ENCODE measurements at regions not wholly inside any gene's neighbourhood (a gene's known extent, or its start where the extent isn't known, plus 50 kb on each side); places are given as distances from the start of the nearest gene placed in this dataset.

DNA sequence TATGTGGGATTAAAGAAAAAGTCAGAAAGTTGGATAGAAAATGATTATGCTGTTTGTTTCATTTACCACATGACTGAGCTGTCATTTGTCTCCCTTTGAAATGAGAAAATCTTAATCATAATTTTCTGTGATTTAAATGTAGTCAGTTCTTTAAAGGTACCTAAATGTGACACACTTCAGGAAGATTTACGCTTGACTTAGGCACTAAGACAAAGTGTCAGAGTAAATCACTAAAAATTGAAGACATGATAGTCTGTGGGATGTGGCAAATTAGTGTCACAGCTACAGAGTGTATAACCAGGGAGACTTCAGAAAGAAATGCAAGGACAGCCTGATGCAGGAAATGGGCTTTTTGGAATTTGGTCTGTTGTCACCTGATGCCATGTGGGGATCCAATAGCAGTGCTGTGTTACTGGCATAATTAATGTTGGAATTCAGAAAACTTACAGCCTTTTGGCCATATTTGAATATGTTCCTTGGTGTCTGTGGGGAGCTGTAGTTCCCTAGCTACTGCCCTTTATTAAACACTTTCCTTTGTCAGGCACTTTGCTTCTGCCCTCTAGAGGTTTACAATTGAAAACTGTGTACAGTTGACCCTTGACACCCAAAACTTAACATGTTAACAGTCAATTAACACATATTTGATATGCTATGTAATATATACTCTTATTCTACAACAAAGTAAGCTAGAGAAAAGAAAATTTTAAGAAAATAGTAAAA is 493.8 kb downstream of the UTRN start:
- Histone ChIP-seq H3K27me3 (no peaks in the 10 kb centered on the region), H3K4me3 (no peak overlapping the region), H3K9me3 (no peaks in the 10 kb centered on the region), H3K9ac (ENCODE audit: low read depth in 2 of 2, low read length in 2 of 2) (no peak overlapping the region), H3K4me1 (no peaks in the 10 kb centered on the region), H3K27ac (no peak overlapping the region), H3K36me3 (no peaks in the 10 kb centered on the region)
- no peak for DNase-seq
- intact Hi-C loops (cut with DNase I), result loop anchor here (10.0 kb wide), 1 partner anchor 194 kb away; no protein-coding TSS in a partner anchor
- TF ChIP-seq, protein P1, sequence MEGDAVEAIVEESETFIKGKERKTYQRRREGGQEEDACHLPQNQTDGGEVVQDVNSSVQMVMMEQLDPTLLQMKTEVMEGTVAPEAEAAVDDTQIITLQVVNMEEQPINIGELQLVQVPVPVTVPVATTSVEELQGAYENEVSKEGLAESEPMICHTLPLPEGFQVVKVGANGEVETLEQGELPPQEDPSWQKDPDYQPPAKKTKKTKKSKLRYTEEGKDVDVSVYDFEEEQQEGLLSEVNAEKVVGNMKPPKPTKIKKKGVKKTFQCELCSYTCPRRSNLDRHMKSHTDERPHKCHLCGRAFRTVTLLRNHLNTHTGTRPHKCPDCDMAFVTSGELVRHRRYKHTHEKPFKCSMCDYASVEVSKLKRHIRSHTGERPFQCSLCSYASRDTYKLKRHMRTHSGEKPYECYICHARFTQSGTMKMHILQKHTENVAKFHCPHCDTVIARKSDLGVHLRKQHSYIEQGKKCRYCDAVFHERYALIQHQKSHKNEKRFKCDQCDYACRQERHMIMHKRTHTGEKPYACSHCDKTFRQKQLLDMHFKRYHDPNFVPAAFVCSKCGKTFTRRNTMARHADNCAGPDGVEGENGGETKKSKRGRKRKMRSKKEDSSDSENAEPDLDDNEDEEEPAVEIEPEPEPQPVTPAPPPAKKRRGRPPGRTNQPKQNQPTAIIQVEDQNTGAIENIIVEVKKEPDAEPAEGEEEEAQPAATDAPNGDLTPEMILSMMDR (IDR thresholded peaks at IDR 0.05), result no peak

- intact Hi-C loops (cut with DNase I), result no loop called here
- TF ChIP-seq, protein P1 (IDR thresholded peaks at IDR 0.05), result no peak
- Histone ChIP-seq H3K27me3 (no peaks in the 10 kb centered on the region), H3K9ac (ENCODE audit: low read depth in 2 of 2, low read length in 2 of 2) (no peak overlapping the region), H3K4me1 (no peaks in the 10 kb centered on the region), H3K9me3 (no peaks in the 10 kb centered on the region), H3K27ac (no peak overlapping the region), H3K4me3 (no peak overlapping the region), H3K36me3 (no peaks in the 10 kb centered on the region)
- DNase-seq, result no peak
These were observed 496.7 kb downstream of the UTRN start for GRCh38 chr6:144781836-144782235.

DNA sequence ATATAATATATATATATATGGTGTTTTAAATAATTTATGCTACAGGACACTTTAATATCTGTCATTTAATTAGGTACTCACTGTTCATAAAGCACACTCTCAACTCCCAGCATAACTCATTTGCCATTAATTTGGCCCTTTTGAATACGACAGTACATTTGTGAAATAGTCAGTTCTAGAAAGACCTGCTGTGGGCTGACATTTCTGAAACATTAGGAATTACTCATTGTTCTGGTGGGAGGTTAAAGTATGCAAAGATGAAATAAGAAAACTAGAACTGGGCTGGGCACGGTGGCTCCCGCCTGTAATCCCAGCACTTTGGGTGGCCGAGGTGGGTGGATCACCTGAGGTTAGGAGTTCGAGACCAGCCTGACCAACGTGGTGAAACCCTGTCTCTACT is 497.5 kb downstream of the UTRN start:
- no peaks in the 10 kb centered on the region for H3K4me1 ChIP-seq
- intact Hi-C loops (cut with DNase I), result no loop called here
- no peak overlapping the region for H3K4me3 ChIP-seq
- no peak overlapping the region for H3K9ac ChIP-seq (ENCODE audit: low read depth in 2 of 2, low read length in 2 of 2)
- H3K36me3 ChIP-seq, result no peaks in the 10 kb centered on the region
- H3K27me3 ChIP-seq, result no peaks in the 10 kb centered on the region
- H3K9me3 ChIP-seq, result no peaks in the 10 kb centered on the region
- DNase-seq, result no peak
- TF ChIP-seq, protein P1 (IDR thresholded peaks at IDR 0.05), result no peak
- no peak overlapping the region for H3K27ac ChIP-seq

GRCh38 chr6:144785056-144785455 is 499.9 kb downstream of the UTRN start:
- intact Hi-C loops (cut with DNase I), result no loop called here
- Histone ChIP-seq H3K9me3 (no peaks in the 10 kb centered on the region), H3K36me3 (peaks cover 9% of the 10 kb centered on the region), H3K4me1 (no peaks in the 10 kb centered on the region), H3K9ac (ENCODE audit: low read depth in 2 of 2, low read length in 2 of 2) (no peak overlapping the region), H3K27me3 (no peaks in the 10 kb centered on the region), H3K27ac (no peak overlapping the region), H3K4me3 (no peak overlapping the region)
- no peak for DNase-seq
- TF ChIP-seq, protein P1 (IDR thresholded peaks at IDR 0.05), result no peak

DNA sequence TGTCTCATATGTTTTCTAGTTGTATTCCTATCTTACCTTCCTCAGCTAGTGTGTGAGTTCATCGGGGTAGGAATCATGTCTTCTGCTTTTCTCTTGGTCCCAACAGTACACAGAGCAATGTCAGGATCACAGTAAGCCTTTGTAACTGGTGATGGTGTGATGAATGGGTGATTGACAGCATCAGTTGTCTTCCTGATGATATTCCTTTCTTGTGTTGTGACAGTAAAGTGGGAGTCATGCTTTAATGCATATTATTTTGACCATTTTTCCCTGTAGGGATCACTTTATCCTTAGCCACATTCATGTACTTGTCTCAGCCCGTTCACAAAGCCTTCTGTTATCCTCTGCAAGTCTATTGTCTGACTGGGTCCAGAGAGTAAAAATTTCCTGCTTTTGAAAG is 501.7 kb downstream of the UTRN start:
- TF ChIP-seq, protein P1 (IDR thresholded peaks at IDR 0.05), result no peak
- intact Hi-C loops (cut with DNase I), result no loop called here
- H3K36me3 ChIP-seq, result peaks cover 9% of the 10 kb centered on the region

More for the DNA sequence above, 501.7 kb downstream of the UTRN start:
- no peak overlapping the region for H3K4me3 ChIP-seq
- no peak for DNase-seq
- no peak overlapping the region for H3K27ac ChIP-seq
- no peaks in the 10 kb centered on the region for H3K27me3 ChIP-seq
- no peaks in the 10 kb centered on the region for H3K4me1 ChIP-seq
- H3K9me3 ChIP-seq, result no peaks in the 10 kb centered on the region
- no peak overlapping the region for H3K9ac ChIP-seq (ENCODE audit: low read depth in 2 of 2, low read length in 2 of 2)
